HG03064 (cell line): ENCODE measurements at regions not wholly inside any gene's neighbourhood (a gene's known extent, or its start where the extent isn't known, plus 50 kb on each side); places are given as distances from the start of the nearest gene placed in this dataset.
"Not testable (repeated sequence)": the region's sequence is repeated elsewhere in the genome, so short reads cannot be mapped to it uniquely, and the experiment has no call there.

Source experiments
- ATAC-seq: cut with Tn5 transposase; IDR thresholded peaks from one replicate; pipeline ENCODE4 v1.9.1; 2021; ENCODE audit warnings: low read depth; ENCODE audit not compliant: unreplicated experiment

- no peak for ATAC-seq
Measured at GRCh38 chr14:38363217-38363616, 107.3 kb upstream of the CLEC14A start.

- ATAC-seq: no peak
Measured at GRCh38 chr14:38357557-38357956, 101.7 kb upstream of the CLEC14A start.

GRCh38 chr14:38355473-38355872, 99.6 kb upstream of the CLEC14A start:
- not testable (repeated sequence) for ATAC-seq

- no peak for ATAC-seq
Measured at GRCh38 chr14:38350102-38350501, 94.2 kb upstream of the CLEC14A start.

- ATAC-seq: no peak
Measured at GRCh38 chr14:38342803-38343202, 86.9 kb upstream of the CLEC14A start.

- ATAC-seq: no peak
Measured at GRCh38 chr14:38339696-38340095, 83.8 kb upstream of the CLEC14A start.

GRCh38 chr14:38336298-38336697, 80.4 kb upstream of the CLEC14A start:
- no peak for ATAC-seq

- no peak for ATAC-seq
Measured at GRCh38 chr14:38330275-38330674, 74.4 kb upstream of the CLEC14A start.

- ATAC-seq: no peak
Measured at GRCh38 chr14:38329246-38329645, 73.4 kb upstream of the CLEC14A start.

GRCh38 chr14:38316922-38317321, 61.0 kb upstream of the CLEC14A start:
- ATAC-seq: no peak

- ATAC-seq: no peak
Measured at GRCh38 chr14:38311655-38312054, 55.8 kb upstream of the CLEC14A start.

GRCh38 chr14:38310420-38310995, 54.6 kb upstream of the CLEC14A start:
- ATAC-seq: no peak

GRCh38 chr14:38309522-38310277, 53.8 kb upstream of the CLEC14A start:
- no peak for ATAC-seq
